ENCODE measurements at regions not wholly inside any gene's neighbourhood (a gene's known extent, or its start where the extent isn't known, plus 50 kb on each side); places are given as distances from the start of the nearest gene placed in this dataset.
A peak's percentile ranks its signal among the peaks of the same experiment; 100 is the strongest.

GRCh38 chr22:42330170-42330569 lies 59.7 kb upstream of the TCF20 start:
- no peak for DNase-seq

GRCh38 chr22:42329504-42329903 lies 59.1 kb upstream of the TCF20 start:
- DNase-seq = no peak

GRCh38 chr22:42328784-42329145 lies 58.3 kb upstream of the TCF20 start:
- DNase-seq = no peak

- DNase-seq = no peak
These were observed 57.8 kb upstream of the TCF20 start for GRCh38 chr22:42328130-42328783.

GRCh38 chr22:42327462-42328129 lies 57.1 kb upstream of the TCF20 start:
- DNase-seq = no peak

- DNase-seq = no peak
These were observed 56.3 kb upstream of the TCF20 start for GRCh38 chr22:42326801-42327200.

- DNase-seq = no peak
These were observed 55.8 kb upstream of the TCF20 start for GRCh38 chr22:42326301-42326700.

- no peak for DNase-seq
These were observed 54.7 kb upstream of the TCF20 start for GRCh38 chr22:42324990-42325710.

GRCh38 chr22:42324566-42324965 lies 54.1 kb upstream of the TCF20 start:
- DNase-seq = no peak

GRCh38 chr22:42323971-42324370 lies 53.5 kb upstream of the TCF20 start:
- no peak for DNase-seq

- no peak for DNase-seq
These were observed 52.1 kb upstream of the TCF20 start for GRCh38 chr22:42322562-42322926.

- peak; percentile 93 for DNase-seq
These were observed 51.6 kb upstream of the TCF20 start for GRCh38 chr22:42321908-42322561.

- DNase-seq = no peak
These were observed 50.3 kb upstream of the TCF20 start for GRCh38 chr22:42320443-42321416.

All from NCI-H1436 treated with DMSO at 0.1 percent for 48 hours (cell line).